GM18858 (cell line): ENCODE measurements at regions not wholly inside any gene's neighbourhood (a gene's known extent, or its start where the extent isn't known, plus 50 kb on each side); places are given as distances from the start of the nearest gene placed in this dataset.
"Not testable (repeated sequence)": the region's sequence is repeated elsewhere in the genome, so short reads cannot be mapped to it uniquely, and the experiment has no call there.

Experiments used
- ATAC-seq: cut with Tn5 transposase; IDR thresholded peaks from one replicate; pipeline ENCODE4 v1.9.1; 2021; ENCODE audit not compliant: unreplicated experiment

DNA sequence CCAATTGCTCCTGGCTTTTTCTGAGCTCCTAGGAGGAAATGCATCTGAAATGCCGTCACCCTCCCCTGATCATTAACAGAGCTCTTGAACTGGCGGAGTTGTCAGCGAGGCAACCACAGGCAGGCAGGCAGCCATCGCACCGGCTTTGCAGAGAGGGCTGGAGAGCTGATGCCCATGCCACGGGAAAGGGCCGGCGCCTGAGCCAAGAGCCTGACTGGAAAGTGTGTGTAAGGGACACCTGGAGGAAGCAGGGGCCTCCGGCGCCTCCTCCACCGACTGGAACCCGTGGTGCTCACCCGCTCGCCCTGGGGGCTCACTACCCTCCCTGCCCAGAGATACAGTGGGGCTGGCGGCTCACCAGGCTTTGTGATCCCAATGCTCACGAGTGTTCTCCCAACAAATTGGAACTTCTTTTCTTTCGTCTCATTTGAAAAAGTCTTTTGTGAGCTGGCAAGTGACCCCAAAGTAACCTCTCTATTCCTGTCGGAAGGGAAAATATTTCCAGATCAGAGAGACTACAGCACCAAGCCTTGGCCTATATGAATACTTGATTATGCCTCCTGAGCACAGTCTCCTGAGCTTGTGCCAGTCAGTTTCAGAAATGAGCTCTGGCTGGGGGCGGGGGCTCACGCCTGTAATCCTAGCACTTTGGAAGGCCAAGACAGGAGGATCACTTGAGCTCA is 97.7 kb upstream of the SLC25A33 start:
- no peak for ATAC-seq

DNA sequence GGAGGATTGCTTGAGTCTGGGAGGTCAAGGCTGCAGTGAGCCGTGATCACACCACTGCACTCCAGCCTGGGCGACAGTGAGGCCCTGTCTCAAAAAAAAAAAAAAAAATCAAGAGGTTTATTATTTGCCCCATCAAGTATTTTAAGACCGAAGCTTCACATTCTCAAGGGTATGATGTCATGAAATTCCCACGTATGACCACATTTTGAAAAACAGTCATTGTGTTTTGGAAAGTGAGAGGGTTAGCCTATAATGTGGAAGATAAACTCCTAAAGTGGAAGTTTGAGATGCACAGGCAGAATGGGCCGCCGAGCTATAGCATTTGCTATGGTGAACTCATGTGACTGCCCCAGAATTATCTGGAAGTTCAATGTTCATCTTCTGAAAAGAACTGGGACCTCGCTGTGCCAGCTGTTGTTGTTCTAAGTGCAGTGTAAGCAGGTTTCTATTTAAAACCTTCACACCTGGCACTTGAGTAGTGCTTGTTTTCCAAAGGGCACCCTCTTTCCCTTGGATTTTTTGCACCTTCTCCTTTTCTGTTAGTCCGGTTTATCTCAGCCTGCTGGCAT is 96.9 kb upstream of the SLC25A33 start:
- no peak for ATAC-seq

DNA sequence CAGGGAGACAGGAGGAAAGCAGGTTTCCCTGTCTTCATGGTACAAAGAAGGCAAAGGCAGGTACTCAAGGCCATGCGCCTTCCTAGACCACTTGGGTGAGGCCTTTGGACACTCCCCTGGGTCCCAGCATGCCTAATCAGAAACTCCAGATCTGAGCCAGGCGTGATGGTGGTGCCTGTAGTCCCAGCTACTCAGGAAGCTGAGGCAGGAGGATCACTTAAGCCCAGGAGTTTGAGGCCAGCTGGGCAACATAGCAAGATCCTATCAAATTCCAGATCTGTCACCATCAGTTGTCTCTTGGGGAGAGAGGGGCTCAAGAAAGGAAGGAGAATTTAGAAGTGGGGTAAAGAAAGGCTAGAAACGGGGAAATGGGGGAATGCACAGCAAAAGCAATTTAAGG is 96.3 kb upstream of the SLC25A33 start:
- ATAC-seq = no peak

- ATAC-seq = no peak
Measured at GRCh38 chr1:9443913-9444445, 95.3 kb upstream of the SLC25A33 start.

DNA sequence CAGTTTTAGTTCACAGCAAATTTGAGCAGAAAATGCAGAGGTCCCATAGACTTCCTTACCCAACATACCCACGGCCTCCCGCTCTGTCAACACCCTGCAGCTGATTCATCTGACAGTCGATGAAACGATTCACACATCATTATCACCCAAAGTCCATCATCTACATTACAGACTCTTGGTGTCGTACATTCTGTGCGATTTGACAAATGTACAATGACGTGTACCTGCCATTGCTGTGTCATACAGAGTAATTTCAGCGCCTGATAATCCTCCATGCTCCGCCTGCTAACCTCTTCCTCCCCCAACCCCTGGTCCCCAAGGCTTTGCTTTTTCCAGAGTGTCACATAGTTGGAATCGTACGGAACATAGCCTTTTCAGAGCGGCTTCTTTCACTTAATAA is 94.7 kb upstream of the SLC25A33 start:
- ATAC-seq = no peak

- not testable (repeated sequence) for ATAC-seq
Measured at GRCh38 chr1:9445081-9445480, 94.2 kb upstream of the SLC25A33 start.

DNA sequence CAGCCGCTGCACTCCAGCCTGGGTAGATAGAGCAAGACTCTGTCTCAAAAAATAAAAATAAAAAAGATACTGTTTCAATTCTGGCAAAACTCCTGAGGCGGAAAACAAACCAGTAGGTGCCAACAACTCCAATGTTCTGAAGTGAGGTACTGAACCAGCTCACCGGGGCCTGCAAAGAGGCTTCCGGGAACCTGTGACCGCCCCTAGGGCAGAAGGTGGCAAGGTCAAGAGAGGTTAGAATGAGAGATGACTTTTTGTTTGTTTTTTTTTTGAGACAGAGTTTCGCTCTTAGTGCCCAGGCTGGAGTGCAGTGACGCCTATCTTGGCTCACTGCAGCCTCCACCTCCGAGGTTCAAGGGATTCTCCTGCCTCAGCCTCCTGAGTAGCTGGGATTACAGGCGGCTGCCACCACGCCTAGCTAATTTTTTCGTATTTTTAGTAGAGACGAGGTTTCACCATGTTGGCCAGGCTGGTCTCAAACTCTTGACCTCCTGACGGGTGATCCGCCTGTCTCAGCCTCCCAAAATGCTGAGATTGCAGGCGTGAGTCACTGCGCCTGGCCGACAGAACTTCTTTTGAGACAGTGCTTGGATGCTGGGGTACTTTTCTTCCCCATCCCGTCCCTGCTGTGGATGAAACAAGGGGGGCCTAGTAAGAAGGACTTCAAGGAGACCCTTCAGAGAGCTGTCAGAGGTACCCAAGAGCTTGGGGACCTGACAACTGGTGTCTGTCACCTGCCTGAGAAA is 91.9 kb upstream of the SLC25A33 start:
- ATAC-seq = no peak

GRCh38 chr1:9448132-9449109 is 90.8 kb upstream of the SLC25A33 start:
- ATAC-seq = no peak

DNA sequence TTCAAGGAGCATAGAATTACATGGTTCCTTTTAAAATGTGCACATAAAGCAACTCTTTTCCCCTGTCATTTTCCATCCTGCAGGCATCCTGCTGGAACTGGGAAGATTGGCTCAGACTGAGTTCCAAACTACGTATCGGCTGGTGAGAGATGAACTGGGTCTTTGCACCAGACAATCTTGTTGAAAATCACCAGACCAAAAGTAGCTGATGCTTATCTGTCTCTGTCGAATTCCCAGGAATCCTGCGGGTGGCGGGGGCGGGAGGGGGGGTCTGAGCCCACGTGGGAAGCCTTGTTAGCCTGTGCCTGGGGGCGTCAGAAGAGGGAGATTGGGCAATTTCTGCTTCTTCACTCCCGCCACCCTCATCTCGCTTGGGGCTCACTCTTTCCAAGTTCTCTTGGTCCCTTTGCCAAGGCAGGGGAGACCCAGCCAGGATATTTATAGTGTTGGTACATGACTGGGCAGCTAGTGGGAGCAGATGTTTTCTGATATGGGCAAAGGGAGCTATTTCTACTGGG is 90.1 kb upstream of the SLC25A33 start:
- ATAC-seq = no peak

DNA sequence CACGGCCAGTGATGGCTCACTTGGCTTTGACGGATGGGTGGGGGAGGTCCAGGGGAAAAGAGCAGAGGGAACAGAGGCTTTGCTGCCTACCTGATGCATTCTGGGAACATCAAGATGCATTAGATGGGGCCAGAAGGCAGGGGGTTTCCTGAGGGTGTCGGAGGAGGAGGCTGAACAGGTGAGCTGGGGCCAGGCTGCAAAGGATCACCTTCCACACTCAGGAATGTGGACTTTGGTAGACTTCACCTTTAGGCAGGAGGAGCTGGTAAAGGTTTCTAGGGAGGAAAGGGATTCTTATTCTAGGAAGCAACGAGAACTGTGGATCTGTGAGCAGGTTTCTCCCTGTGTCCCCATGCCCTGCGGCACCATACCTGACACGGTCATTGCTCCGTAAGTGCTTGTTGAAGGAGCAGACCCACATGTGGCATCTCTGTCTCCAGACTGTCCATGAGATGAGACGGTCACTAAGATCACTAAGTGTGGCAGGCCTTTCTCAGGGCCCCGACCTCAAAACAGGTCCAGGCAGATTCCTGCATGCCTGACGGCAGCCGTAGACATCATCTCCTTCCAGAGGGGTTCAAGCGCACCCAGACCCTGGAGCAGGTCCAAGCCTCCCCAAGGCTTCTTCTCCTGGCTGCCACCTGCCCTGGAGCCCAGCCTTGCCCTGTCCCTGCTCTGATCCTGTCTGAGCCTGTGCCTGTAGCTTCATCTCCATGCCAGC is 89.1 kb upstream of the SLC25A33 start:
- no peak for ATAC-seq

GRCh38 chr1:9451081-9451480 is 88.2 kb upstream of the SLC25A33 start:
- no peak for ATAC-seq

GRCh38 chr1:9452516-9453140 is 86.6 kb upstream of the SLC25A33 start:
- ATAC-seq = no peak

- no peak for ATAC-seq
Measured at GRCh38 chr1:9453375-9453774, 85.9 kb upstream of the SLC25A33 start.

DNA sequence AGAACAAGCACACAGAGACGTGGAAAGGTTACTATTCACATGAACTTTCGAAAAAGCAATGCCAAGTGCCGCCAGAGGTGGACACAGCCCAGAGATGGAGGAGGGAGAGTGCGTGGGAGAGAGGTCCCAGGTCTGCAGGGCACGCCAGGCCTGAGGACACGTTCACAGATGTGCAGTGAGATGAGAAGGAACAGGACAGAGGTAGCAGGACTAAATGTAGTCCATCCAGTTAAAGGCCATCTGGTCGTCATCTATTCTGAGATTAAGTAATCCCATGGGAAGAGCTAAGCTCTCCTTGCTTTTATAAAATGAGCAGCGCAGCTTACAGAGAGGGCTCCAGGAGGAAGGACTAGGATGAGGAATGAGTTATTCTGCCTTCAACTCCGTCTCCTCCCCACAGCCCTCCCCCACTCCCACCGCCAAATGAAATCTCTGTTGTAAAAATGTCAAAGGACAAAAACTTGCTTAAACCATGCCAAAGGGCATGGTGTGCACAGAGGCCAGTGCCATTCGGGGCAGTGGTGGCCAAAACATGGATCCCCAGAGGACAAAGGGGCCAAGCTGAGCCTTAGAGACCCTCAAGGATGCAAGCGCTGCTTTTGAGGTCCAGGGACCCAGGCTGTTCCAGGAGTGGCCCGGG is 85.4 kb upstream of the SLC25A33 start:
- ATAC-seq = no peak

DNA sequence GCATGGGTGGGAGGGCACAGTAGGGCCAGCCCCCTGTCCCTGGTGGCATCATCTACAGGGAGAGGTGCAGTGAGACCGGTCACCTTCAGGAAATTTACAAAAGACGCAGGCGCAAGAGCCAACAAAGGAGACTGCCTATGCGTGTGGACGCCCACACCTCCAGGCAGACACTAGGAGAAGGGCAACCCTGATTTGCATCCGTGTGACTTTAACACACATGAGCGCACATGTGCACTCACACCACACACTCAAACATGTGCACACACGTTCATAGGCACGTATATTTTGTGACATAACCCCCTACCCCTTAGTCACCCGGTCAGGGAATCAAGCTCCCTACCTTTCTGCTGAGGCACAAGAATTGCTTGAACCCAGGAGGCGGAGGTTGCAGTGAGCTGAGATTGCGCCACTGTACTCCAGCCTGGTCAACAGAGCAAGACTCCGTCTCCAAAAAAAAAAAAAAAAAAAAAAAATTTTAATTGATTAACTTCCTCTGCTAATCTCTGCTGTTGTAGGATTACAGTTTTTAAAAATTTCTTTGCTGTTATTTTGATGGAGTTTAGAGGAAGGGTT is 84.7 kb upstream of the SLC25A33 start:
- ATAC-seq = no peak

GRCh38 chr1:9455487-9456234 is 83.6 kb upstream of the SLC25A33 start:
- ATAC-seq = no peak

GRCh38 chr1:9456833-9457232 is 82.4 kb upstream of the SLC25A33 start:
- ATAC-seq = no peak

DNA sequence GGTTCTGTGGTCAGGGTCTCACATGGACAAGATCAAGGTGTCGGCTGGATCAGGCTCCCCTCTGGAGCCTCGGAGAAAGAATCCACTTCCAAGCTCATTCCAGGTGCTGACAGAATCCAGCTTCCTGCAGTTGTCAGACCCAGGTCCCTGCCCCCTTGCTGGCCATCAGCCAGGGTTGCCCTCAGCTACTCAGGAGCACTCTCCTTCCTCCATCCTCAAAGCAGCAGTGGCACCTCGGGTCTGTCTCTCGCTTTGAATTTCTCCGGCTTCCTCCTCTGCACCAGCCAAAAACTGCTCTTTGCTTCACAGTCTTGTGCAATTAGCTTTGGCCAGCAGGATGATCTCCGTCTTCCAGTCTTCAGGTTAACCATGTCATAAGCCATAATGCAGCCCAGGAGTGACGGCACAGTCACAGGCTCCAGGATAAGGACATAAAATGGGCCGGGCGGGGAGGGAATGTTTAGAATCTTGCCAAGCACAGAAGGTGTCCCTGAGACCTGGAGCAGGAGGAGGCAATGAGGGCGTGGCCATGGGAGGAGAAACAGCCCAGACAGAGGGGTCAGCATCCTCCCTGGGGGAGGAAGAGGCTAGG is 79.4 kb upstream of the SLC25A33 start:
- no peak for ATAC-seq
